LNCaP clone FGC (cell line): ENCODE measurements at regions not wholly inside any gene's neighbourhood (a gene's known extent, or its start where the extent isn't known, plus 50 kb on each side); places are given as distances from the start of the nearest gene placed in this dataset.
"Not testable (repeated sequence)": the region's sequence is repeated elsewhere in the genome, so short reads cannot be mapped to it uniquely, and the experiment has no call there.

Source experiments
- DNase-seq: peaks from one replicate; pipeline ENCODE4 v3.0.0-alpha.2; 2011; ENCODE audit warnings: low read depth
- H3K4me3 ChIP-seq: 2 replicates; pipeline ENCODE4 v1.5.1; 2011; ENCODE audit warnings: mild to moderate bottlenecking, low read depth, low read length, control low read depth
- TF ChIP-seq, protein P1 (sequence below): IDR thresholded peaks from 2 replicates; pipeline ENCODE4 v1.5.1; 2012; ENCODE audit warnings: mild to moderate bottlenecking; ENCODE audit not compliant: control insufficient read depth, insufficient read depth; ENCODE audit errors: extremely low read depth

DNA sequence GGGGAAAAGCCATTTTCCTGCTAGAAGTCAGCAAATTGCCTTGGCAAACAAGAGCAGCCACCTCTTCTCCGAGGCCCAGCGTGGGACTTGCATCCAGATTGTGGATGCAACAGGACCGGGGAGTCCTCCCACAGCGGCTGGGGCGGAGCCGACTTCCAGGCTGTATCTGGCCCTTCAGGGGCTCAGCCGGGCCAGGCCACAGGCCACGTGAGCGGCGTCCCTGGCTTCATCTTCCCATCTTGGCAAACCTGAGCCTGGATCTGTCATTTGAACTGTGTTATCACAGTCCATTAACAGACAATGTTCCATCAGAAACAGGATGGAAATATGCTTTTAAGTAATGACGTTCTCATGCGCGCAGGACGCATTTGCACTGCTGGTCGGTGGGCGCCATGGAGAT is 483.5 kb upstream of the SALL3 start:
- DNase-seq, result no peak
- TF ChIP-seq, protein P1, sequence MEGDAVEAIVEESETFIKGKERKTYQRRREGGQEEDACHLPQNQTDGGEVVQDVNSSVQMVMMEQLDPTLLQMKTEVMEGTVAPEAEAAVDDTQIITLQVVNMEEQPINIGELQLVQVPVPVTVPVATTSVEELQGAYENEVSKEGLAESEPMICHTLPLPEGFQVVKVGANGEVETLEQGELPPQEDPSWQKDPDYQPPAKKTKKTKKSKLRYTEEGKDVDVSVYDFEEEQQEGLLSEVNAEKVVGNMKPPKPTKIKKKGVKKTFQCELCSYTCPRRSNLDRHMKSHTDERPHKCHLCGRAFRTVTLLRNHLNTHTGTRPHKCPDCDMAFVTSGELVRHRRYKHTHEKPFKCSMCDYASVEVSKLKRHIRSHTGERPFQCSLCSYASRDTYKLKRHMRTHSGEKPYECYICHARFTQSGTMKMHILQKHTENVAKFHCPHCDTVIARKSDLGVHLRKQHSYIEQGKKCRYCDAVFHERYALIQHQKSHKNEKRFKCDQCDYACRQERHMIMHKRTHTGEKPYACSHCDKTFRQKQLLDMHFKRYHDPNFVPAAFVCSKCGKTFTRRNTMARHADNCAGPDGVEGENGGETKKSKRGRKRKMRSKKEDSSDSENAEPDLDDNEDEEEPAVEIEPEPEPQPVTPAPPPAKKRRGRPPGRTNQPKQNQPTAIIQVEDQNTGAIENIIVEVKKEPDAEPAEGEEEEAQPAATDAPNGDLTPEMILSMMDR, result no peak

DNA sequence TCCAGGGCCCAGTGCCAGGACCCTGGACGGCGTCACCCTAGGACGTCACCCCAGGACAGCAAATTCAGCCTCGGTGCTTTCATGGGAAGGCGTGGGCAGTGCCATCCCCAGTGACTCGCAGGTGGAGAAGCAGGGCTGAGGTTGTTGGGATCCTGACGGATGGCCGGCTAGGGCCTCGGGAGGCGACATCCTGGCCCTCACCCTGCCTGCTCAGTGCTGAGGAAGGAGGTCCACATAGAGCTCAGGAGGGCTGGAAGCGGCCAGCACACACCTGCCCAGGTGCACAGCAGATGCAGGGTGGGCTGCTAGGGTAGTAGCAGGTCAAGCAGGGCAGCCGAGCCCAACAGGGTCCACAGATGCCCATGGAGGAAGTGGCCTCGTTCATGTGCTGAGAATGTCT is 482.0 kb upstream of the SALL3 start:
- TF ChIP-seq, protein P1, result no peak
- no peak for DNase-seq
- H3K4me3 ChIP-seq, result no peak overlapping the region

More for the DNA sequence above, 483.5 kb upstream of the SALL3 start:
- H3K4me3 ChIP-seq, result no peak overlapping the region

DNA sequence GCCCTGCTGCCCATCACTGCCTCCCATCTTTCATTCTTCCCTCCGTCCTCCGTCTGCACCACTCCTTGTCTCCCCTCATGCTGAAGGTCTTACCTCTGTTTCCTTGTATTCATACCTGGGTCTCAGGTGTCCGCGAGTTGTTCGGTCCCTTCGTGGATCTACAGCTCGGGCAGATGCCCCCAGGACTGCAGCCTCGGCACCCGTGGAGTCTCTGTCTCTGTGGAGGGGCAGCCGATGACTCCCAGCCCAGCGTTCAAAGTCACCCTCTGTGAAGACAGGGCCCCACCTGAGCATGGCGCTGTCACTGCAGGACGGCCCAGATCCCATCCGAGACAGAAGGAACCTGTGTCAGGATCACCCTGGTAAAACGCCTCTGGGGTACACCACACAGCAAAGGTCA is 480.0 kb upstream of the SALL3 start:
- TF ChIP-seq, protein P1, result no peak
- no peak overlapping the region for H3K4me3 ChIP-seq
- no peak for DNase-seq

DNA sequence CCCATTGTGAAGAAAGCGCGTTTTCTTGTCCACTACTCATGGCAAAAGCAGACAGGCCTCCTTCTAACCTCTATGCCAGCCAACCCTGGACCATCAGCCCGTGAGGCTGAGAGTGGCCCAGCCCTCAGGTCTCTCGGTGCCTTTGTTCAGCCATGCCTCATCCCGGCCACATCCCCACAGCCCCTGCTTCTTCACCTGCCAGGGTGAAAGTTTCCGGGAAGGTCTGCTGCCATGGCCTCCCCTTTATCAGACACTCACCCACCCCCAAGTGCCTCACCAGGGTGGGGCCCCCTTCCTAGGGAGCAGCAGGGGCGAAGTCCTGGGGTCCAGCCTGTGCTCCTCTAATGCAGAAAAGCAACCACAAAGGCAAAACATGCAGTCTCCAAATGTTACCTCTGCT is 478.4 kb upstream of the SALL3 start:
- no peak for DNase-seq
- TF ChIP-seq, protein P1, result no peak
- no peak overlapping the region for H3K4me3 ChIP-seq

DNA sequence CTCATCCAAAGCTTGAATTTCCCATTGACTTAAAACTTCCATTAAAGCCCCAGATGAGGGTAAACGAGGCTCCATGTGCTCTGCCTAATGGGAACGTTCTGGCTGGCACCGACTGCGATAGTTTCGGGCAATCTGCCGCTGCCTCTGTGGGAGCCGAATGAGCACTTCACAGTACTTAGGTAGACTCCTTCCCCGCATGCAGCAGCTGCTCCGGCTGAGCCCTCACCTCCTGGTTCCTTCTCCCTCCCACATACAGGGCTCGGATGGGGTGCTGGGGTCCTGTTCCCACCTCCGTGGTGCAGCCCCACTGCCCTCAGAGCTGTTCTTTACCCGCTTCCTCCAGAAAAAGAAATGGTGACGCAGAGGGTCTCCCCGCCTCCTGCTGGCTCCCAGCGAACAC is 476.5 kb upstream of the SALL3 start:
- DNase-seq, result no peak
- no peak overlapping the region for H3K4me3 ChIP-seq
- TF ChIP-seq, protein P1, result no peak

DNA sequence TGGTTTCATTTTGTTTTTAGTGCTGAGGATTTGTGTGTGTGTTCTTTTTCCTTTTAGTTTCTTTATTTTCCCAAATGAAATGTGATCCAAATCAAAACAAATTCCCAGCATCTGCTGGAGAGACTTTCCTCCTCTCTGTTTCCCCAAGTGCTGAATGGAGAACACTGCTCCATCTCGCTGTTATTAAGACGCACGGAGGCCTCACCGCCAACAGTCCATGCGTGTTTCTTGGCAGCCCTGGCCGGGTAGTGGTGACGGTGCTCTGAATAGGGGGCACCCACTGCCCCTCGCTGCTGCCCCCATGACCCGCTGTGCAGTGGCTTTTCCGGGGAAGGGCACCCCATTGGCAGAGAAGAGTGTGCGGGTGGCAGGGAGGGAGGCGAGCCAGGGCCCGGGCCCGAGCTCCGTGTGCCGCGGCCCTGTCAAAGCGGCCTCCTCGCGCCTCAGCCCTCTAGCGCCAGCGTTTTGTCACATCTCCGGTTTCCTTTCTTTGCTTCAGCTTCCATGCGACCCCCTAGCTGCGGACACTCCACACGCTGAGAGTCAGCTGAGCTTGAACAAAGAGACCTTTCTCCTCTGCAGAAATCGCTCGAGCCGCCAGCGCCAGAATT is 473.7 kb upstream of the SALL3 start:
- no peak for DNase-seq
- no peak overlapping the region for H3K4me3 ChIP-seq
- TF ChIP-seq, protein P1, result no peak

DNA sequence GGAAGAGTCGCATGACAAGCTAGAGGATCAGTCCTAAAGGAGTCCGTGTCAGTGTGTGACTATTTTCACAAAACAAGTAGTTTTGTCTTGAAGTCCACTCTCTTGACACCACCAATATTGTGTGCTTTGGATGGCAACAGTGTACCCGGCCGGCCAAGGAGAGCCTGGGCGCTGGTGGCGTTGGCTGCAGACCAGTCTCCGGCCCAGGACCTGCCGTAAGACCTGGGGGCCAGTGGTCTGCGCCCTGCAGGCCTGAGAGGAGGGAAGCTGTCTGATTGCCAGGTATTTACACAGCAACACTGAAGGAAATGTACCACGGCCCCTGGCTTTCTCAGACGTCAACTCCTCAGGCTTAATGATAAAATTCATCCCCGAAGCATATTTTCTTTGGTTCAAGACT is 472.4 kb upstream of the SALL3 start:
- DNase-seq, result no peak
- no peak overlapping the region for H3K4me3 ChIP-seq
- TF ChIP-seq, protein P1, result no peak

DNA sequence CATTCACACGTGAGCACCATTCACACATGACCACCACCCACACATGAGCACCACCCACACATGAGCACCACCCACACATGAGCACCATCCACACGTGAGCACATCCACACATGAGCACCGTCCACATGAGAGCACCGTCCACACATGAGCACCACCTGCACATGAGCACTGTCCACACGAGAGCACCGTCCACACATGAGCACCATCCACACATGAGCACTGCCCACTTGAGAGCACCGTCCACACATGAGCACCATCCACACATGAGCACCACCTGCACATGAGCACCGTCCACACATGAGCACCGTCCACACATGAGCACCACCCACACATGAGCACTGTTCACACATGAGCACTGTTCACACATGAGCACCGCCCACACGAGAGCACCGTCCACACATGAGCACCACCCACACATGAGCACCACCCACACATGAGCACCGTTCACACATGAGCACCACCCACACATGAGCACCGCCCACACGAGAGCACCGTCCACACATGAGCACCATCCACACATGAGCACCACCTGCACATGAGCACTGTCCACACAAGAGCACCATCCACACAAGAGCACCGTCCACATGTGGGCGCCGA is 471.3 kb upstream of the SALL3 start:
- not testable (repeated sequence) for DNase-seq, H3K4me3 ChIP-seq
